ENCODE measurements at regions not wholly inside any gene's neighbourhood (a gene's known extent, or its start where the extent isn't known, plus 50 kb on each side); places are given as distances from the start of the nearest gene placed in this dataset.

DNA sequence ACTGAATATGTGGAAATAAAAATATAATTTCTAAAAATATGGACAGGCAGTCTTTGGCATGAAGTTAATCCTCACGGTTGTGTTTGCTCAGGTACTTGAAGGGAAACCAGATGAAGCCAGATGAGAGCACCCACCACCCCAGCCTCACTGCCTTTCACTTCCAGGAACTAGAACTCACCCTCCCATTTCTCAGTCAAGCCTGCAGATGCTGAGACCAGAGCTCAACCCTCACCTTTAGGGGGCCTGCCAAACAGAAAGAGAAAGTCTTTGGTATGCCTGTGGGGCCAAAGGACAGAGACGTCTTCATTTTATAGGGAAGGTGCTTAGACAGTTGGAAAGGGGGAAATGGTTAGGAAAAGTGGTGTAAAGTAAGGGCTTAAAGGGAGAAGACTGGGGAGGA lies 252.8 kb upstream of the PLET1 start:
- H3K4me3 Mint-ChIP-seq (ENCODE audit: unreplicated experiment): no peak overlapping the region
- peaks cover 45% of the 10 kb centered on the region for H3K27me3 Mint-ChIP-seq (ENCODE audit: unreplicated experiment)
- H3K4me1 Mint-ChIP-seq (ENCODE audit: unreplicated experiment): no peaks in the 10 kb centered on the region
- DNase-seq (ENCODE audit: extremely low spot score, unreplicated experiment): no peak
- no peak overlapping the region for H3K27ac Mint-ChIP-seq (ENCODE audit: unreplicated experiment)
- TF ChIP-seq, protein P1, sequence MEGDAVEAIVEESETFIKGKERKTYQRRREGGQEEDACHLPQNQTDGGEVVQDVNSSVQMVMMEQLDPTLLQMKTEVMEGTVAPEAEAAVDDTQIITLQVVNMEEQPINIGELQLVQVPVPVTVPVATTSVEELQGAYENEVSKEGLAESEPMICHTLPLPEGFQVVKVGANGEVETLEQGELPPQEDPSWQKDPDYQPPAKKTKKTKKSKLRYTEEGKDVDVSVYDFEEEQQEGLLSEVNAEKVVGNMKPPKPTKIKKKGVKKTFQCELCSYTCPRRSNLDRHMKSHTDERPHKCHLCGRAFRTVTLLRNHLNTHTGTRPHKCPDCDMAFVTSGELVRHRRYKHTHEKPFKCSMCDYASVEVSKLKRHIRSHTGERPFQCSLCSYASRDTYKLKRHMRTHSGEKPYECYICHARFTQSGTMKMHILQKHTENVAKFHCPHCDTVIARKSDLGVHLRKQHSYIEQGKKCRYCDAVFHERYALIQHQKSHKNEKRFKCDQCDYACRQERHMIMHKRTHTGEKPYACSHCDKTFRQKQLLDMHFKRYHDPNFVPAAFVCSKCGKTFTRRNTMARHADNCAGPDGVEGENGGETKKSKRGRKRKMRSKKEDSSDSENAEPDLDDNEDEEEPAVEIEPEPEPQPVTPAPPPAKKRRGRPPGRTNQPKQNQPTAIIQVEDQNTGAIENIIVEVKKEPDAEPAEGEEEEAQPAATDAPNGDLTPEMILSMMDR (IDR thresholded peaks at IDR 0.05): no peak
- H3K36me3 Mint-ChIP-seq (ENCODE audit: unreplicated experiment): no peaks in the 10 kb centered on the region
- no peaks in the 10 kb centered on the region for H3K9me3 Mint-ChIP-seq (ENCODE audit: unreplicated experiment)

DNA sequence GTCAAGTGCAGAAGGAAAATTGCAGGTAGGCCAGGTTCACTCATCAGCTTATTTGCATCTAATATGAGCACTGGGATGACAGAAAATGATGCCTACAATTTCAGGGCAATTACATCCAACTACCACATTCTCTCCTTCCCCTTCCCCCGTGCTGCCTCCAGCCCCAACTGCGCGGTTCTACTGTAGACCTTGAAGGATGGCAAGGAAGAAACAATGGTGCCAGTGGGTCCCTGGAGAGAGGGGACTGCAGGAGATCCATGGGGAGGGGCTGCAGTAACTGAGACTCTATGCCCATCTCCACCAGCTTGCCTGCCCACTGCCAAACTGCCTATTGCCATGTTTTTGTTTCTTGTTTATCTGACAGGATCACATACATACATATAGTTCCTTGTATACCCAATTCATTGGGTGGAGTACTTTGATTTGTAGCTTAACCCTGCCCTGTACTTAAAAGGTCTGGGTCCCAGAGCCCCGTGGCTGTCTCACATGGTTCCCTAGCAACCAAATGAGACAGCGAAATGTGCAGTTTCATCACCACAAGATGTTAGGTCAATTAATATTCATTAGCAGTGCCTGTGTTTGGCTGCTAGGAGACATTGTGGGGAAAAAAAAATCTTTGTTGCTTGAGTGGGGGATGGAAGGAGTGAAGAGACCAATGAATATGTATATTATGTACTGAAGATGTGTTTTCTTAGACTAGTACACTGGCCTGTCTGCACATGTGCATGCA lies 253.5 kb upstream of the PLET1 start:
- no peaks in the 10 kb centered on the region for H3K36me3 Mint-ChIP-seq (ENCODE audit: unreplicated experiment)
- no peak overlapping the region for H3K4me3 Mint-ChIP-seq (ENCODE audit: unreplicated experiment)
- no peaks in the 10 kb centered on the region for H3K9me3 Mint-ChIP-seq (ENCODE audit: unreplicated experiment)
- peaks cover 39% of the 10 kb centered on the region for H3K27me3 Mint-ChIP-seq (ENCODE audit: unreplicated experiment)
- H3K4me1 Mint-ChIP-seq (ENCODE audit: unreplicated experiment): no peaks in the 10 kb centered on the region
- no peak for DNase-seq (ENCODE audit: extremely low spot score, unreplicated experiment)
- TF ChIP-seq, protein P1 (IDR thresholded peaks at IDR 0.05): no peak
- no peak overlapping the region for H3K27ac Mint-ChIP-seq (ENCODE audit: unreplicated experiment)

DNA sequence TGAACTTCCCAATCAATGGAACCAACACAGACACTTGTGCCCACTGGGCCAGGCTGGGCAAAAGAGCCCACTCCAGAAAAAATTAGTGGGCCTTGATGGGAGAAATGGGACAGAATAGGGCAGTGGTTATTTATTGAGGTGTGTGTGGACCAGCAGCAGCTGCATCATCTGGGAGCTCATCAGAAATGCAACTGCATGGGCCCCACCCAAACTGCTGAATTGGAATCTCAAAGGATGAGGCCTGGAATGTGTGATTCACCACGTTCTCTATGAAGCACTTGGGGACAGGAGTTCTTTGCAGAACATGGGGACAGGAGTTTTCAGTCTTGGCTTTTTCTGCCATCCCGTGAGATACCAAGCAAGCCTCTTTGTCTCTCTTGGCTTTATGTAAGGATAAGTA lies 255.6 kb upstream of the PLET1 start:
- Mint-ChIP-seq H3K9me3 (ENCODE audit: unreplicated experiment) (no peaks in the 10 kb centered on the region), H3K4me1 (ENCODE audit: unreplicated experiment) (no peaks in the 10 kb centered on the region), H3K27ac (ENCODE audit: unreplicated experiment) (no peak overlapping the region), H3K4me3 (ENCODE audit: unreplicated experiment) (no peak overlapping the region), H3K27me3 (ENCODE audit: unreplicated experiment) (peaks cover 23% of the 10 kb centered on the region), H3K36me3 (ENCODE audit: unreplicated experiment) (no peaks in the 10 kb centered on the region)
- TF ChIP-seq, protein P1 (IDR thresholded peaks at IDR 0.05): no peak
- no peak for DNase-seq (ENCODE audit: extremely low spot score, unreplicated experiment)

- Mint-ChIP-seq H3K4me3 (ENCODE audit: unreplicated experiment) (no peak overlapping the region), H3K36me3 (ENCODE audit: unreplicated experiment) (no peaks in the 10 kb centered on the region), H3K27me3 (ENCODE audit: unreplicated experiment) (peaks cover 18% of the 10 kb centered on the region), H3K9me3 (ENCODE audit: unreplicated experiment) (no peaks in the 10 kb centered on the region), H3K27ac (ENCODE audit: unreplicated experiment) (no peak overlapping the region), H3K4me1 (ENCODE audit: unreplicated experiment) (no peaks in the 10 kb centered on the region)
- TF ChIP-seq, protein P1 (IDR thresholded peaks at IDR 0.05): no peak
- DNase-seq (ENCODE audit: extremely low spot score, unreplicated experiment): no peak
These were observed 256.1 kb upstream of the PLET1 start for GRCh38 chr11:112516755-112517154.

- TF ChIP-seq, protein P1 (IDR thresholded peaks at IDR 0.05): no peak
- no peak overlapping the region for H3K4me3 Mint-ChIP-seq (ENCODE audit: unreplicated experiment)
- no peak overlapping the region for H3K27ac Mint-ChIP-seq (ENCODE audit: unreplicated experiment)
- no peaks in the 10 kb centered on the region for H3K9me3 Mint-ChIP-seq (ENCODE audit: unreplicated experiment)
- no peaks in the 10 kb centered on the region for H3K36me3 Mint-ChIP-seq (ENCODE audit: unreplicated experiment)
- DNase-seq (ENCODE audit: extremely low spot score, unreplicated experiment): no peak
- peaks cover 15% of the 10 kb centered on the region for H3K27me3 Mint-ChIP-seq (ENCODE audit: unreplicated experiment)
- H3K4me1 Mint-ChIP-seq (ENCODE audit: unreplicated experiment): peaks cover 7% of the 10 kb centered on the region
These were observed 257.7 kb upstream of the PLET1 start for GRCh38 chr11:112518371-112518770.
